OCI-LY3 (cell line): ENCODE measurements at regions not wholly inside any gene's neighbourhood (a gene's known extent, or its start where the extent isn't known, plus 50 kb on each side); places are given as distances from the start of the nearest gene placed in this dataset.

Experiments
- H2AFZ ChIP-seq: fragments of 200-600, 300-600 bp; shearing (Covaris generic); 2 replicates; pipeline ENCODE4 v1.6.0; 2014; ENCODE audit warnings: antibody characterized with exemption, low read depth, low read length
- H3K27ac ChIP-seq: fragments of 200-600, 300-600 bp; sonication (generic); 2 replicates; pipeline ENCODE4 v1.5.1; 2014; ENCODE audit warnings: mild to moderate bottlenecking, low read length, moderate library complexity, mixed read lengths
- H3K27me3 ChIP-seq: fragments of 200-600, 300-600 bp; sonication (generic); 2 replicates; pipeline ENCODE4 v1.6.1; 2014; ENCODE audit warnings: low read depth, low read length, mixed read lengths
- H3K36me3 ChIP-seq: fragments of 200-600, 300-600 bp; sonication (generic); replicated peaks from 2 replicates; pipeline ENCODE3; 2014; ENCODE audit warnings: low read depth, low read length, mixed read lengths
- H3K4me1 ChIP-seq: fragments of 300-600, 200-600 bp; sonication (generic); 2 replicates; pipeline ENCODE4 v1.6.1; 2014; ENCODE audit warnings: low read length, mixed read lengths
- H3K4me2 ChIP-seq: fragments of 200-600, 300-600 bp; sonication (generic); 2 replicates; pipeline ENCODE4 v1.6.1; 2014; ENCODE audit warnings: low read length, mixed read lengths
- H3K4me3 ChIP-seq: fragments of 300-600, 200-600 bp; sonication (generic); 2 replicates; pipeline ENCODE4 v1.5.1; 2014; ENCODE audit warnings: antibody characterized with exemption, mild to moderate bottlenecking, low read length, moderate library complexity
- H3K79me2 ChIP-seq: fragments of 300-600, 200-600 bp; shearing (Covaris generic); 2 replicates; pipeline ENCODE4 v1.6.1; 2014; ENCODE audit warnings: mild to moderate bottlenecking, low read length, mixed read lengths
- H3K9ac ChIP-seq: fragments of 300-600, 200-600 bp; shearing (Covaris generic); 2 replicates; pipeline ENCODE4 v1.6.0; 2014; ENCODE audit warnings: mild to moderate bottlenecking, low read length, moderate library complexity
- H3K9me3 ChIP-seq: fragments of 200-600, 300-600 bp; shearing (Covaris generic); 2 replicates; pipeline ENCODE4 v1.6.1; 2014; ENCODE audit warnings: low read length, mixed read lengths; ENCODE audit not compliant: insufficient read depth
- H4K20me1 ChIP-seq: fragments of 200-600, 300-600 bp; sonication (generic); 2 replicates; pipeline ENCODE4 v1.6.1; 2016; ENCODE audit warnings: low read length, mixed read lengths; ENCODE audit not compliant: insufficient read depth
- EZH2phosphoT487 ChIP-seq: fragments of 200-600 bp; shearing (Covaris generic); IDR thresholded peaks from 2 replicates; pipeline ENCODE4 v1.6.1; 2018; ENCODE audit warnings: antibody characterized with exemption, mixed run types, low read depth
- TF ChIP-seq, protein P1 (sequence below): fragments of 200-600, 300-600 bp; sonication (generic); IDR thresholded peaks from 2 replicates; pipeline ENCODE4 v1.5.1; 2014; ENCODE audit warnings: antibody characterized with exemption, low read length, low read depth

DNA sequence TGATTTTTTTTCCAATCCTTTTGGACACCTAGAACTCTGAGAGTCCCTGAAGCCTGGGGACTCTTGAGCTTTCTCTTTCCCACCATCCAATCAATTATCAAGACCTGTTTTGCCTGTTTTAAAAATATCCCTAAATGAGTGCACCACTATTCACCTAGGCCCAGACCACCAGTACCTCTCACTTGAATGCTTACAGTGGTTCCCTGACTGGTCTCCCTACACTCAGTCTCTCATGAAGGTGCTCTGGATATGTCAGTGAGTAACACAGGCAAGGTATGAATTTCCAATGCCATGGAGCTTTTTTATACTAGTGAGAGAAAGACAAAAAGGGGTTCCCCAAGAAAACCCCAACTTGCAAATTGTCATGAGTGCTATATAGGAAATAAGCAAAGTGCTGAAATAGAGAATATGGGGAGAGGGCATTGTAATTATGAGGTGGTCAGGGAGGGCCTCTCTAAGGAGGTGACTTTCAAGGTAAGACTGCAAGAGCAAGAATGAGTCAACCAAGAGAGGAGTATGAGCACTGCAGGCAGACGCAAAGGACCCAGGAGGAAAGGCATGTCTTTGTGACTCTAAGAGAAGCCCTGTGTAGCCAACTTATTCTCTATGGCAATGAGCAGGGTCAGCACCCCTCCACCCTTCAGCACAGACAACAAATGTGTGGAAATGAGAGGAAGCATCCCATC lies 85.3 kb upstream of the MBIP start:
- Histone ChIP-seq H3K36me3 (no peaks in the 10 kb centered on the region), H3K27me3 (no peaks in the 10 kb centered on the region), H3K4me2 (peak overlapping the region; percentile 45), H3K4me1 (peaks cover 23% of the 10 kb centered on the region), H3K4me3 (no peak overlapping the region), H3K79me2 (no peaks in the 10 kb centered on the region), H2AFZ (no peak overlapping the region), H4K20me1 (no peaks in the 10 kb centered on the region), H3K9me3 (no peaks in the 10 kb centered on the region), H3K9ac (no peak overlapping the region), H3K27ac (0 out of 2 replicates have a peak overlapping the region, but pooled peaks have one; percentile 20)
- TF ChIP-seq, protein P1, sequence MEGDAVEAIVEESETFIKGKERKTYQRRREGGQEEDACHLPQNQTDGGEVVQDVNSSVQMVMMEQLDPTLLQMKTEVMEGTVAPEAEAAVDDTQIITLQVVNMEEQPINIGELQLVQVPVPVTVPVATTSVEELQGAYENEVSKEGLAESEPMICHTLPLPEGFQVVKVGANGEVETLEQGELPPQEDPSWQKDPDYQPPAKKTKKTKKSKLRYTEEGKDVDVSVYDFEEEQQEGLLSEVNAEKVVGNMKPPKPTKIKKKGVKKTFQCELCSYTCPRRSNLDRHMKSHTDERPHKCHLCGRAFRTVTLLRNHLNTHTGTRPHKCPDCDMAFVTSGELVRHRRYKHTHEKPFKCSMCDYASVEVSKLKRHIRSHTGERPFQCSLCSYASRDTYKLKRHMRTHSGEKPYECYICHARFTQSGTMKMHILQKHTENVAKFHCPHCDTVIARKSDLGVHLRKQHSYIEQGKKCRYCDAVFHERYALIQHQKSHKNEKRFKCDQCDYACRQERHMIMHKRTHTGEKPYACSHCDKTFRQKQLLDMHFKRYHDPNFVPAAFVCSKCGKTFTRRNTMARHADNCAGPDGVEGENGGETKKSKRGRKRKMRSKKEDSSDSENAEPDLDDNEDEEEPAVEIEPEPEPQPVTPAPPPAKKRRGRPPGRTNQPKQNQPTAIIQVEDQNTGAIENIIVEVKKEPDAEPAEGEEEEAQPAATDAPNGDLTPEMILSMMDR: no peak
- TF ChIP-seq EZH2phosphoT487: no peak

DNA sequence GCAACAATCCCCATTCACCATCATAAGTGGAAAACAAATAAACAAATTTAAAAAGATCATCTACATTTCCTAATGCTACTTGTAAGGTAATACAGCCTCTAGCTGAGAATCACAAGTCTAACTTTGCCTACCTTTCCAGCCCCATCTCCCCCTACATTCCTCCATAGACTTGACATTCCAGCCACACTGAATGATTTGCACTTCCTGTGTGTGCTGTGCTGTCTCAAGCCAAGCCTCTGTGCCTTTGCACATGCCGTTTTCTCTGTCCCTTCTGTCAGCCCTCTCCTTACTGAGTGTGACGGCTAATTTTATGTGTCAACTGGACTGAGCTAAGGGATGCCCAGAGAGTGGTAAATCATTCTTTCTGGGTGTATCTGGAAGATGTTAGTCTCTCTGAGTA lies 82.4 kb upstream of the MBIP start:
- no peaks in the 10 kb centered on the region for H4K20me1 ChIP-seq
- H2AFZ ChIP-seq: no peak overlapping the region
- H3K27me3 ChIP-seq: no peaks in the 10 kb centered on the region
- no peak overlapping the region for H3K4me3 ChIP-seq
- TF ChIP-seq, protein P1: no peak
- TF ChIP-seq EZH2phosphoT487: no peak
- no peaks in the 10 kb centered on the region for H3K36me3 ChIP-seq
- H3K9ac ChIP-seq: no peak overlapping the region
- no peaks in the 10 kb centered on the region for H3K79me2 ChIP-seq
- H3K9me3 ChIP-seq: no peaks in the 10 kb centered on the region
- H3K4me1 ChIP-seq: peaks cover 23% of the 10 kb centered on the region
- H3K27ac ChIP-seq: no peak overlapping the region
- H3K4me2 ChIP-seq: no peak overlapping the region

DNA sequence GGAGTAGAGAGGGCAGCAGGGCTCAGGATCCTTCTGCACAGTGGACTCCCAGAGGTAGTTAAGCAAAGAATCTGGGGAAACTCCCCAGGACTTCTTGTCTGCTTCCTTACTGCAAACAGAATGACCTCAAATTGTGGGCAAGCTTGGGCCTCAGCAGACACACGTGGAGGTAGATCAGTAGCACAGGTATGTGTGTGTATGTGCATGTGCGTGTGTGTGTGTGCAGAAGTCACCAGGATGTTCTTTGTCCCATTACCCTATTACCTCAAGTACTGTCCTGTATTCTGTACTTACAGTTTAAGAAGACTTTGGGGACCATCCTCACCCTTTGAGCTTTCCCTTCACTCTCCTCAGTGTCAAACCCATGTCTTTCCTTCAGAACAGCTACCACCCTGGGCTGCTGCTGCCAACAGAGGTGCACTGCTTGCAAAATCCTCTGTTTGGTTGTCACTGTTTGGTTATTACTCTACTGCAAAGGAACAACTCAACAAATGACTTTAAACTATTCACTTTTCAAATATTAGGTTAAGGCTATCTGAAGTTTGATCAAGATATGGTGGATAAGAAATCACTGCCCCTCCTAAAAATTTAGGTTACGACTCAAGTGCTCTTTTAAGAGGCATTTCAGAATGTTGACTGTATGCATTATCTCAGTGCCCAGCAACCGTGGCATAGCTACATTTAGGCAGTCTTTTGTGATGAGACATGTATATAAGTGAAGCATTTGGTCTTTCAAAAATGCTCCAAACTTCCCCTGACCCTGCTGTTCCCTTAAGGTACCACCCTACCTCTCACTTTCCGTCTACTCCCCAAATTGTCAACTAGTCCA lies 78.2 kb upstream of the MBIP start:
- Histone ChIP-seq H3K9me3 (no peaks in the 10 kb centered on the region), H3K36me3 (no peaks in the 10 kb centered on the region), H3K4me1 (peaks cover 8% of the 10 kb centered on the region), H3K79me2 (no peaks in the 10 kb centered on the region), H2AFZ (no peak overlapping the region), H3K9ac (no peak overlapping the region), H3K27ac (no peak overlapping the region), H4K20me1 (no peaks in the 10 kb centered on the region), H3K4me3 (no peak overlapping the region), H3K27me3 (no peaks in the 10 kb centered on the region), H3K4me2 (no peak overlapping the region)
- TF ChIP-seq EZH2phosphoT487: no peak
- TF ChIP-seq, protein P1: no peak

DNA sequence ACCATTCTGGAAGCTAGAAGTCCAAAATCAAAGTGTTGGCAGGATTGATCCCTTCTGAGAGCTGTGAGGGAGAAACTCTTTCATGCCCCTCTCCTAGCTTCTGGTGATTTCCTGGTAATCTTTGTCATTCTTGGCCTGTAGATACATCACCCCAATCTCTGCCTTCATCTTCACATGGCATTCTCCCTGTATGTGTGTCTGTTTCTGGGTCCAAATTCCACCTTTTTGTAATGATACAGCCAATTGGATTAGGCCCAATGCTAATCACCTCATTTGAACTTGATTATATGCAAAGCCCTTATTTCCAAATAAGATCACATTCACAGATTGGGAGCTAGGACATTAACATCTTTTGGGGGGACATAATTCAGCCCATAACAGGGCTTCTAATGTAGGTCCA lies 76.9 kb upstream of the MBIP start:
- H3K4me2 ChIP-seq: no peak overlapping the region
- H4K20me1 ChIP-seq: no peaks in the 10 kb centered on the region
- no peak overlapping the region for H3K4me3 ChIP-seq
- no peaks in the 10 kb centered on the region for H3K9me3 ChIP-seq
- no peak overlapping the region for H3K9ac ChIP-seq
- TF ChIP-seq EZH2phosphoT487: no peak
- TF ChIP-seq, protein P1: no peak
- H3K79me2 ChIP-seq: no peaks in the 10 kb centered on the region
- peaks cover 8% of the 10 kb centered on the region for H3K4me1 ChIP-seq
- no peaks in the 10 kb centered on the region for H3K27me3 ChIP-seq
- H3K36me3 ChIP-seq: no peaks in the 10 kb centered on the region
- H3K27ac ChIP-seq: no peak overlapping the region
- no peak overlapping the region for H2AFZ ChIP-seq
